ENCODE measurements at regions not wholly inside any gene's neighbourhood (a gene's known extent, or its start where the extent isn't known, plus 50 kb on each side); places are given as distances from the start of the nearest gene placed in this dataset.
"Not testable (repeated sequence)": the region's sequence is repeated elsewhere in the genome, so short reads cannot be mapped to it uniquely, and the experiment has no call there.

DNA sequence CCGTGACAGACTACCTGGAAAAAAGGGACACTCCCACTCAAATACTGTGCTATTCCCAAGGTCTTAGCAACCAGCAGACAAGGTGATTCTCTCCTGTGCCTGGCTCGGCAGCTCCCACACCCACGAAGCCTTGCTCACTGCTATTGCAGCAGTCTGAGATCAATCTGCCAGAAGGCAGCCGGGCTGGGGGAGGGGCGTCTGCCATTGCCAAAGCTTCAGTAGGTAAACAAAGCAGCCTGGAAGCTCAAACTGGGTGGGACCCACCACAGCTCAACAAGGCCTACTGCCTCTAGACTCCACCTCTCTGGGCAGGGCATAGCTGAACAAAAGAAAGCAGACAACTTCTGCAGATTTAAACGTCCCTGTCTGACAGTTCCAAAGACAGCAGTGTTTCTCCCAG, 128.4 kb upstream of the SETMAR start:
- no peak for DNase-seq (ENCODE audit: low spot score)
- TF ChIP-seq, protein P1, sequence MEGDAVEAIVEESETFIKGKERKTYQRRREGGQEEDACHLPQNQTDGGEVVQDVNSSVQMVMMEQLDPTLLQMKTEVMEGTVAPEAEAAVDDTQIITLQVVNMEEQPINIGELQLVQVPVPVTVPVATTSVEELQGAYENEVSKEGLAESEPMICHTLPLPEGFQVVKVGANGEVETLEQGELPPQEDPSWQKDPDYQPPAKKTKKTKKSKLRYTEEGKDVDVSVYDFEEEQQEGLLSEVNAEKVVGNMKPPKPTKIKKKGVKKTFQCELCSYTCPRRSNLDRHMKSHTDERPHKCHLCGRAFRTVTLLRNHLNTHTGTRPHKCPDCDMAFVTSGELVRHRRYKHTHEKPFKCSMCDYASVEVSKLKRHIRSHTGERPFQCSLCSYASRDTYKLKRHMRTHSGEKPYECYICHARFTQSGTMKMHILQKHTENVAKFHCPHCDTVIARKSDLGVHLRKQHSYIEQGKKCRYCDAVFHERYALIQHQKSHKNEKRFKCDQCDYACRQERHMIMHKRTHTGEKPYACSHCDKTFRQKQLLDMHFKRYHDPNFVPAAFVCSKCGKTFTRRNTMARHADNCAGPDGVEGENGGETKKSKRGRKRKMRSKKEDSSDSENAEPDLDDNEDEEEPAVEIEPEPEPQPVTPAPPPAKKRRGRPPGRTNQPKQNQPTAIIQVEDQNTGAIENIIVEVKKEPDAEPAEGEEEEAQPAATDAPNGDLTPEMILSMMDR (IDR thresholded peaks at IDR 0.05; ENCODE audit: extremely low read depth, insufficient read depth, missing control alignments) = no peak
- in situ Hi-C loops (cut with MboI; ENCODE audit: low pct_unique_long_range_greater_than_20kb, low sequenced_read_pairs, unreplicated experiment) = no loop called here

DNA sequence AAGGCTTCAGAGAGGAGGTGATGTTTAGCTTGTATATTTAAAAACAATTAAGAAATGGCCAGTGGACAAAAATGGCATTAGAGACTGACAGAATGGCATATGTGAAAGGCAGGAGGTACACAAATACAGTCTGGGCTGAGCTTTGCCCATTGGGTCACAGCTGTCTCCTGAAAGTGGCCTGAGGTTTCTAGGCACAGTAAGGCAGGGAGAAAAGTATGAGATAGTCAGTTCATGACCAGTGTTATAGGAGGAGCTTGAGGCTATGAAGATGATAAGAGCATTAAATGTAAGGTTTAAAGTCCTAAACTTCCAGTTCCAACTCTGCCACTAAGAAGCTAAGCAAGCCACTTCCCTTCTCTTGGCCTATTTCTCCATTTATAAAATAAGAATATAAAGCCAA, 111.2 kb upstream of the SETMAR start:
- in situ Hi-C loops (cut with MboI; ENCODE audit: low pct_unique_long_range_greater_than_20kb, low sequenced_read_pairs, unreplicated experiment) = no loop called here
- TF ChIP-seq, protein P1 (IDR thresholded peaks at IDR 0.05; ENCODE audit: extremely low read depth, insufficient read depth, missing control alignments) = no peak
- no peak for DNase-seq (ENCODE audit: low spot score)

DNA sequence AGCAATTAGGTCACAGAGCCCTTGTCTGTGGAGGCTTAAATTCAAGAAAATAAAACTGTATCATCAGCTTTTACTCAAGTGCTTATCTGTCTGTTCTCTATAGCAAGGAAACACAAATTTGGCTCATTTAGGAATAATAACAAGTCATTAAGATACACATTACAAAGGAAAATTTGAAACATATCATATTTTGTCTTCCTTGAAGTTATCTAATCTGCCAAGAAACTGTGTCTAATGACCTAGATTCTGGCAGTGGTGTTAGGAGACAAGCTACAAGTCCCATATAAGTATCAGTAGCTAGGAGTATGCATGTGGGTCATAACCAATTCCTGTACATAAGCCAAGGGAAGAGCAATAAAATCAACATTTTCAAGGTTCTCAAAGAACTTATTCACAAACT, 108.2 kb upstream of the SETMAR start:
- in situ Hi-C loops (cut with MboI; ENCODE audit: low pct_unique_long_range_greater_than_20kb, low sequenced_read_pairs, unreplicated experiment) = no loop called here
- TF ChIP-seq, protein P1 (IDR thresholded peaks at IDR 0.05; ENCODE audit: extremely low read depth, insufficient read depth, missing control alignments) = no peak
- no peak for DNase-seq (ENCODE audit: low spot score)

DNA sequence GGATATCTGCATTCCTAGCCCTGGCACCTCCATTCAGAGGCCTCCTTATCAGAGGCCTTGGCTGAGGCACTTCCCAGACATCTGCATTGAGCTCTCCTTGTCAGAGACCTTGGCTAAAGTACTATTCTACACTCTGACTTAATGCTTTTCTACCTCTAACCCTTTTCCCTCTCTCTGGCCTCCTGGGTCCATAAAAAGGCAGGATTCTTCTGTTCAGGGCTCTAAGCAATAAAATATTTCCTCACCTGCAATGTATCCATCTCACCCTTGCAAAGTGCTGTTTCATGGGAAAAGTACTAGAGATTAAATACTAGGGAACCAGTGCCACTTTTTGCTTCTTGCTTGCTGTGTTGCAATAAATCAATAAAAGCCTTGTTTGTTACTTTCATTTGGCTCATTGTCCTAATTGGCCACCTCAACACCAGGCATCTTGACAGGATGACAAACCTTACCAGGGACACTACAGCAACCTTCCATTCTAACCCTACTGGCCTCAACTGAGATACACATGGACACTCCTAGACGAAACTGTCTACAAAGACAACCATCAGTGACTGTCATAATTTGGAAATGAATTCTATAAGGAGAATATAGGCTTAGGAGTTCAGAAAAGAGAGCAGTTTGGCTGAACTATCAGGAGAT, 106.5 kb upstream of the SETMAR start:
- in situ Hi-C loops (cut with MboI; ENCODE audit: low pct_unique_long_range_greater_than_20kb, low sequenced_read_pairs, unreplicated experiment) = no loop called here
- no peak for DNase-seq (ENCODE audit: low spot score)
- TF ChIP-seq, protein P1 (IDR thresholded peaks at IDR 0.05; ENCODE audit: extremely low read depth, insufficient read depth, missing control alignments) = no peak

DNA sequence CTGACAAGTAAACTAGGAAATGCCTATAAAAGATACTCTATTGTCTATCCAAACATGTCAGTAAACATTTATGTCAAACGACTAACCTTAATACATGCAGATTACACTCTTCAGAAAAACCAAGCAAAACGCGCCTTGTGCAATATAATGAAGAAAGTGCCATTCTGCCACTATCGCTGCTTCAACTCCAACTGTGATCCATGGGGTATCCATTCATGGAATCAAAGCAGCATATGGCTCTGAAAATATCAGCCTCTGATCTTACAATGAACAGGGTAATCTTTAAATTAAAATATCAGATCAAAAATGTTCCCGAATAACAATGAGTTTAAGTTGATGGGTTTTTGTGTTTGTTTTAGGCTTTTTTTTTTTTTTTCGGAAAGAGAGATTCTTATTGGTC, 105.5 kb upstream of the SETMAR start:
- in situ Hi-C loops (cut with MboI; ENCODE audit: low pct_unique_long_range_greater_than_20kb, low sequenced_read_pairs, unreplicated experiment) = no loop called here
- DNase-seq (ENCODE audit: low spot score) = no peak
- TF ChIP-seq, protein P1 (IDR thresholded peaks at IDR 0.05; ENCODE audit: extremely low read depth, insufficient read depth, missing control alignments) = no peak

DNA sequence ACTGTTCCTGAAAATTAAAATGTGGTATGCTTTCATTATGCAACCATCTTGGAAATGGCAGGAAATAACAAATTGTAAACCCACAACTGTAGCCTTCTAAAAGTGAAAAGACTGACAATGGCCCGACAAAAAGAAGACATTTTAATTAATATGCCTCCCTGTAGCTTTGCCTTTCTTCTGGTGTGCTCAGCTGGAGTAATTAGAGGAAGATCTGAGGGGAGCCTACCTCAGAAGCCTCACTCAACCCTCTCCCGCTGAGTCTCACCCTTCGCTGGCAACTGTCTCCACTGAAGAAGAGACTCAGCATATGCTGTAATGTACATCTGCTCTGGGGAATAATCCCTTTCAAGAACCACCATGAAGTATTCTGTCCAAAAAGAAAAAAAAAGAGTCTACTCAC, 104.7 kb upstream of the SETMAR start:
- no peak for DNase-seq (ENCODE audit: low spot score)
- TF ChIP-seq, protein P1 (IDR thresholded peaks at IDR 0.05; ENCODE audit: extremely low read depth, insufficient read depth, missing control alignments) = no peak
- in situ Hi-C loops (cut with MboI; ENCODE audit: low pct_unique_long_range_greater_than_20kb, low sequenced_read_pairs, unreplicated experiment) = no loop called here

DNA sequence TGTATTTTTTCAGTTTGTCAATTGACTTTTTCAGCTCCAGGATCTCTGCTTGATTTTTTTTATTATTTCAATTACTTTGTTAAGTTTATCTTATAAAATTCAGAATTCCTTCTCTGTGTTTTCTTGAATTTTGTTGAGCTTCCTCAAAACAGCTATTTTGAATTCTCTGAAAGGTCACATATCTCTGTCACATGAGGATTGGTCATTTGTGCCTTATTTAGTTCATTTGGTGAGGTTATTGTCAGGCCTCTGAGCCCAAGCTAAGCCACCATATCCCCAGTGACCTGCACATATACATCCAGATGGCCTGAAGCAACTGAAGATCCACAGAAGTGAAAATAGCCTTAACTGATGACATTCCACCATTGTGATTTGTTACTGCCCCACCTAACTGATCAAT, 98.4 kb upstream of the SETMAR start:
- in situ Hi-C loops (cut with MboI; ENCODE audit: low pct_unique_long_range_greater_than_20kb, low sequenced_read_pairs, unreplicated experiment); DNase-seq (ENCODE audit: low spot score): not testable (repeated sequence)

Data from GM13977 (cell line).